BLaER1 (cell line): ENCODE measurements at regions not wholly inside any gene's neighbourhood (a gene's known extent, or its start where the extent isn't known, plus 50 kb on each side); places are given as distances from the start of the nearest gene placed in this dataset.
"Not testable (repeated sequence)": the region's sequence is repeated elsewhere in the genome, so short reads cannot be mapped to it uniquely, and the experiment has no call there.

Source experiments
- H3K27ac ChIP-seq: shearing (Covaris generic); formaldehyde crosslinking; 2 replicates; pipeline ENCODE4 v1.8.1; 2022
- H3K27me3 ChIP-seq: shearing (Covaris generic); formaldehyde crosslinking; 2 replicates; pipeline ENCODE4 v1.8.1; 2022
- H3K36me3 ChIP-seq: shearing (Covaris generic); formaldehyde crosslinking; 2 replicates; pipeline ENCODE4 v1.8.1; 2022
- H3K4me1 ChIP-seq: shearing (Covaris generic); formaldehyde crosslinking; 2 replicates; pipeline ENCODE4 v1.8.1; 2022
- H3K4me2 ChIP-seq: shearing (Covaris generic); formaldehyde crosslinking; 2 replicates; pipeline ENCODE4 v1.8.1; 2022
- H3K4me3 ChIP-seq: shearing (Covaris generic); formaldehyde crosslinking; 2 replicates; pipeline ENCODE4 v1.8.1; 2022
- H3K9ac ChIP-seq: shearing (Covaris generic); formaldehyde crosslinking; 2 replicates; pipeline ENCODE4 v1.8.1; 2022
- H3K9me3 ChIP-seq: shearing (Covaris generic); formaldehyde crosslinking; 2 replicates; pipeline ENCODE4 v1.8.1; 2022
- H4K20me1 ChIP-seq: shearing (Covaris generic); formaldehyde crosslinking; 2 replicates; pipeline ENCODE4 v1.8.1; 2022

DNA sequence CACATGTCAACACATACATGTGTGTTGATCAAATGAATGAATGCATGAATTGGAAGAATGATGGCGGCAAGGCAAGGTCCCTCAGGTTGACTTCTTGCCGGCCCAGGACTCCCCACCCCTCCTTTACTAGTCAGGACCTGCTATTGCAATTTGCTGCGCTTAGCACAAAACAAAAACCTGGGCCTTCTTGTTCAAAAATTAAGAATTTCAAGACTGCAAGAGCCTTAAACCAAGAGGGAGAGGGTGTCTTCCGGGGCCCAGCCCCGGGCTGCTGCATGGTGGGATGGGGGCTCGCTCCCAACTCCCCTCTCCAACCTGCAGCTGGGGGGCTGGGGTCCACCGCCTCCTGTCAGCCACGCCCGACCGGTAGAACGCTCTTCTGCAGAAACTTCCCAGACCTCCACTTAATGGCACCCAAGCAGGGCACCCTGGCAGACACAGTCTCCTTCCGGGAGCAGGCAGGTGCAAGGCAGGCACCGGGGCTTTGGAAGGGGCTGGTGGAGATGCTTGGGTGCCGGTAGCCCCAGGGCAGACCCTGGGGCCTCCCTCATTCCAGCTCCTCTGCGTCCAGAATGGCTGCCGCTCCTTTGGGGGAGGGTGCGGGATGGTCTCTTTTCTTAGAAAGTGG, 2896.5 kb downstream of the RPIA start:
- not testable (repeated sequence) for H3K4me3 ChIP-seq, H3K27ac ChIP-seq, H4K20me1 ChIP-seq, H3K36me3 ChIP-seq, H3K9ac ChIP-seq, H3K4me1 ChIP-seq, H3K4me2 ChIP-seq, H3K27me3 ChIP-seq
- peaks cover 18% of the 10 kb centered on the region for H3K9me3 ChIP-seq

DNA sequence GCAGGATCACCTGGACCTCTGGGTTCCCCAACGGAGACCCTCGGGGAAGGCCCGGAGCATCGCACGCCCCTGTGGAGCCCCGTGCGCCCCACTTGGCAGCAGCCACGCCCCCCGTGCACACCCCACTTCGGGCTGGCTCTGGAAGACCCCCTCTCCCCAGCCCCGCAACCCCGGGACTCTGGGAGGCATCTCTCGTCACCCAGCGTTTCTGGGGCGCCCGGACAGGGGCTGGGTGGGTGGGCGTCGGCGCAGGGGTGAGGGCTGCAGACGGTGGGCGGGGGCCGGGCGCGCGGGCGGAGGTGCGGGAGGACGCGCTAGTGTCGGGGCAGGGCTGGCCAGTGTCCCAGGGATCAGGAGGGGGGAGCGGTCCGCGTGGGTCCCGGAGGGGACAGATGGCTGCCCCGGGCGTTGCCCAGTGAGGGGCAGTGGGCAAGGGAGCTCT, 2897.3 kb downstream of the RPIA start:
- H3K9me3 ChIP-seq = peaks cover 18% of the 10 kb centered on the region
- H3K27me3 ChIP-seq, H3K36me3 ChIP-seq, H3K27ac ChIP-seq, H4K20me1 ChIP-seq, H3K4me2 ChIP-seq, H3K9ac ChIP-seq, H3K4me1 ChIP-seq, H3K4me3 ChIP-seq: not testable (repeated sequence)

DNA sequence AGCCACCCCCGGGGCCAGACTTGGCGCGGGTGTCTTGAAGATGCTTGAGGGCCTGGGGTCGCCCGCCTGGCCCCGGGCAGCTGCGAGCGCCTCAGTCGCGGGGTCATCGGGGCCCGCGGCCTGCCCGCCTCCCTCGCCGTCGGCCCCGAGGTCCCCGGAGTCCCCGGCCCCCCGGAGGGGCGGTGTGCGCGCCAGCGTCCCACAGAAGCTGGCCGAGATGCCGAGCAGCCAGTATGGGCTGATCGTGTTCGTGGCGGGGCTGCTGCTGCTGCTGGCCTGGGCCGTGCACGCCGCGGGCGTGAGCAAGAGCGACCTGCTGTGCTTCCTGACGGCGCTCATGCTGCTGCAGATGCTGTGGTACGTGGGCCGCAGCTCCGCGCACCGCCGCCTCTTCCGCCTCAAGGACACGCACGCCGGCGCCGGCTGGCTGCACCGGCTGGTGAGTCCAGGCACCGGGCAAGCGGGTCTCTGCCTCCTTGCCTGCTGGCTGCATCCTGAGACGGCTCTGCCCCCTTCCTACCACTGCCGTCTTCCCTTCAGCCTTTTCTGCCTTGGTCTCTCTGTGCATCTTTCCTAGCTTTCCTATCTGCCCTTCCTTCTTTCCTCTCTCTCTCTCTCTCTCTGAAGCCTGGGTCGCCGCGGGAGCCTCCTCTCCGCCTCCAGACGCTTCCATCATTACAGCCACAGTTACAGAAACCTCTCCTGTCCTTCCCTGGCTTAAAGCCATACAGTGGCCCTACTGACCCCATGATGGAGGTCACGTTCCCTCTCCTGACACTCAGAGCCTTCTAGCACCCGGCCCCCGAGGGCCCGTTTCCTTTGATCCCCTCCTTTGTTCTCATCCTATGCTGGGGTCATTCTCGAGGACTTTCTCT, 2898.2 kb downstream of the RPIA start:
- H3K9ac ChIP-seq, H3K4me3 ChIP-seq, H4K20me1 ChIP-seq, H3K4me2 ChIP-seq, H3K36me3 ChIP-seq, H3K4me1 ChIP-seq, H3K27me3 ChIP-seq, H3K27ac ChIP-seq: not testable (repeated sequence)
- peaks cover 18% of the 10 kb centered on the region for H3K9me3 ChIP-seq

DNA sequence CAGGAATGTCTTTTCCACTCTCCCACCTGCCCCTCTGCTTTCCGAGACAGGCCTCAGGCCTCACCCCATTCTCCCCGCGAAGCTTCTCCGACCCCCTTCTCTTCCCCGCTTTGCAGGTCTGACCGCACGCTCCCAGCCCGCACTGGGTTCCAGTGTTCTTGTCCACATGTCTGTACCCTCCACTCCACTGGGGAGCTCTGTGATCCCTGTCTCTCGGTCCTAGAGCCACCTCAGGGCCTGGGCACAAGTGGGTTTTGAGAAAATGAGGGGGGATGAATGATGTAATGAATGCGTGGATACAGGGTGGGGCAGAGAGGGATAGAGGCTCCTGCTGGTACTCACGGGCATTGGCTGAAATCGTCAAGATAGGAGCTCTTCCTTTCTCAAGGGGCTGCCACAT, 2898.9 kb downstream of the RPIA start:
- not testable (repeated sequence) for H3K36me3 ChIP-seq, H3K4me2 ChIP-seq, H4K20me1 ChIP-seq, H3K9ac ChIP-seq, H3K4me1 ChIP-seq, H3K4me3 ChIP-seq, H3K27me3 ChIP-seq, H3K27ac ChIP-seq
- H3K9me3 ChIP-seq = peaks cover 18% of the 10 kb centered on the region

DNA sequence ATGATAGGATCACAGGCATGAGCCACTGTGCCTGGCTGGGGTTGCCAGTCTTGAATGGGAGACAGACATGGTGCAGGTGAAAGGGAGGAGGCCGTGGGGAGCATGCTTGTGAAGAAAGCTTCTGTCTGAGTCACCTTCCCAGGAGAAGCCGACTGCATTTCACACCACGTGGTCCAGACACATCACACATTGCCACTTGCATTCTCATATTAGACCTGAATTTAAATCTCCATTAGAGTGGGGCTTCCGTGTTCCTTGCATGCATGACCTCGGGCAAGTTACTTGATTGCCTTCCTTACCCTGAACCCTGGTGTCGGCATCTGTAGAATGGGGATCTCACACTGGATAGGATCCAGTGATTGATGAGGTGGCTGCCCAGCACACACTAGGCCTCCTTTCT, 2899.6 kb downstream of the RPIA start:
- peaks cover 18% of the 10 kb centered on the region for H3K9me3 ChIP-seq
- H3K4me2 ChIP-seq, H3K27me3 ChIP-seq, H3K4me1 ChIP-seq, H3K36me3 ChIP-seq, H3K4me3 ChIP-seq, H3K9ac ChIP-seq, H3K27ac ChIP-seq, H4K20me1 ChIP-seq: not testable (repeated sequence)

DNA sequence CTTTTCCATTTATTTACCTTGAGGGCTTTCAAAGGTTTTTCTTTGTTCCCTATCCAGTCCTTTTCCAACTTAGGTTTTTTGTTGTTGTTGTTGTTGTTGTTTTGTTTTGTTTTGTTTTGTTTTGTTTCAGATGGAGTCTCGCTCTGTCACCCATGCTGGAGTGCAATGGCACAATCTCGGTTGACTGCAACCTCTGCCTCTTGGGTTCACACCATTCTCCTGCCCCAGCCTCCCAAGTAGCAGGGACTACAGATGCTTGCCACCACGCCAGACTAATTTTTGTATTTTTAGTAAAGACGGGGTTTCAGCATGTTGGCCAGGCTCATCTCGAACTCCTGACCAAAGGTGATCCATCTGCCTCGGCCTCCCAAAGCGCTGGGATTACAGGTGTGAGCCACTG, 2906.0 kb downstream of the RPIA start:
- not testable (repeated sequence) for H3K27ac ChIP-seq, H3K36me3 ChIP-seq, H3K4me3 ChIP-seq, H3K27me3 ChIP-seq, H3K4me1 ChIP-seq, H4K20me1 ChIP-seq, H3K9me3 ChIP-seq, H3K9ac ChIP-seq, H3K4me2 ChIP-seq

DNA sequence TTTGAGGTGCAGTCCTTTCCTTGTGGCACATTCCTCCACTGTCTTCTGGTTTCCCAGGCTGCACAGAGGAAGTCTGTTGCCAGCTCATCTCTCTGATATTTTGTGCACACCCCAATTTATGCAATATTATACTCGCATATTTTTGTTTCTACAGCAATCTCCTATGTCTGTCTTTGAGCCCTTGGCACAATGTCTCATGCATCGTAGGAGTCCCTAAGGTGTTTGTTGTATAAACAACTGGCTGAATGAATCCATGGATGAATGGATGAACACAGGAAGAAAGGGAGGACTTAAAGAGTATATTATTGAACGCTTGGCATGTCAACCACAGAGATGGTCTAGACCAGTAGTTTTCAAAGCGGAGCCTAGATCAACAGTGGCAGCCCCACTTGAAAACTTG, 2907.0 kb downstream of the RPIA start:
- not testable (repeated sequence) for H3K9ac ChIP-seq, H4K20me1 ChIP-seq, H3K36me3 ChIP-seq, H3K4me2 ChIP-seq, H3K4me1 ChIP-seq, H3K4me3 ChIP-seq, H3K27me3 ChIP-seq, H3K27ac ChIP-seq, H3K9me3 ChIP-seq

DNA sequence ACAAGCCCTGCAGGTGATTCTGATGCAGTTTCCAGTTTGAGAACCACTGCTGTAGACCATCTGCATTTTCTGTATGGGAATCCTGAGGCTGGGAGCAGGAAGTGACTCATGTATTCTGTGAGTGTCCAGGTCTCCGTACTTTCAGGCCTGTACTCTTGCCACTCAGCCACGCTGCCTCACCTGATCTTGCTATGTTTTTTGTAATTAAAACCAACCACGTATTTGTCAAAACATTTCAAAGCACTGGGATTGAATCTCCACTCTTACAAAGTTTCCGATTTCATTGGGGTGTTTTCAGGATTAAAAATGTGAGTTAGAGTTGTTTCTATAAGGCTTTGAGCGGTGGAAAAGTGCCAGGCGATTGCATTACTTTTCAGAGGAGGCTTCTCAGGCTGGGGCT, 2907.5 kb downstream of the RPIA start:
- H3K4me2 ChIP-seq, H3K27me3 ChIP-seq, H4K20me1 ChIP-seq, H3K27ac ChIP-seq, H3K9ac ChIP-seq, H3K9me3 ChIP-seq, H3K4me1 ChIP-seq, H3K4me3 ChIP-seq, H3K36me3 ChIP-seq: not testable (repeated sequence)

DNA sequence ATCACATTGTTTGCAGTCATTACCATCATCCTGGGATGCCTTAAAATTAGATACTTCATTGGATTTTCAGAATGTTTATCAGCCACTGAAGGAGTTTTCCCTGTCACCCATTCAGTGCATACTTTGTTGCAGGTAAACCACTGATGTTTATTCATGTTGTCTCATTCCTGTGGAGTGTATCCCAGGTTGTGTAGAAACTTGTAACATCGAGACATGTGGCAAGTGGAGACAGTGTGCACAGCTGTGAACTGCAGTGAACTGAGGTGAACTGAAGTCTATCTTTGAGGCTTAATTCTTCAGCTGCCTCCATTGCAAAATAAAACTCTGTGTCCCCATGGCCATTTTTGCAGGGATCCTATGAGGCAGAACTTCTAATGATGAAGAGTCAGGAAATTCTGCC, 2911.4 kb downstream of the RPIA start:
- H3K4me1 ChIP-seq, H3K27ac ChIP-seq, H3K9ac ChIP-seq, H3K9me3 ChIP-seq, H3K36me3 ChIP-seq, H3K4me3 ChIP-seq, H3K4me2 ChIP-seq, H3K27me3 ChIP-seq, H4K20me1 ChIP-seq: not testable (repeated sequence)

DNA sequence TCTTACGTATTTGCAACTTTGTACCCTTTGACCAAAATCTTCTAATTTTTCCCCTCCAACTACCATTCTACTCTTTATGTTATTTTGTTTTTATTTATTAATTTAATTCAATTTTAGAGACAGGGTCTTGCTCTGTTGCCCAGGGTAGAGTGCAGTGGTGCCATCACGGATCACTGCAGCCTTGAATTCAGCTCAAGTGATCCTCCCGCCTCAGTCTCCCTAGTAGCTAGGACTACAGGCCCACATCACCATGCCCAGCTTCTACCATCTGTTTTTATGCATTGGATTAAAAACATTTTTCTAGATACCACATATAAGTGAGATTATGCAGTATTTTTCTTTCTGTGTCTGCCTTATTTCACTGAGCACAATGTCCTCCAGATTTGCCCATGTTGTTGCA, 2912.5 kb downstream of the RPIA start:
- not testable (repeated sequence) for H3K9me3 ChIP-seq, H3K4me3 ChIP-seq, H3K36me3 ChIP-seq, H3K27me3 ChIP-seq, H4K20me1 ChIP-seq, H3K4me1 ChIP-seq, H3K27ac ChIP-seq, H3K4me2 ChIP-seq, H3K9ac ChIP-seq

DNA sequence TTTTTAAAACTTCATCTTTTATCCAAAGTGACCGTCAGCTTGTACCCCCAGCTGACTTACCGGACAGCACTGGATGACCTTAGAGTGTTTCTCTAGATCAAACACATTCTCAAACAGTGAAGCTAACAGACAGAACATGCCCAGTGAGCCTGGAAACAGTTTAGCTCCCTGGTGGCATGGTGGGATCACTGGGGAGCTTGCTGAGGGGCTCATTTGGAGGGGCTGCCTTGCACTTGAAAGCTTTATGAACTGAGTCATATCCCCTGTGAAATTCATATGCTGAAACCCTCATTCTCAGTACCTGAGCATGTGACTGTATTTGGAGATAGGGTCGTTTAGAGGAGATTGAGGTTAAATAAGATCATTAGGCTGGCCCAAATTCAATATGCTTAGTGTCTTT, 2913.2 kb downstream of the RPIA start:
- H3K9ac ChIP-seq, H3K9me3 ChIP-seq, H3K4me1 ChIP-seq, H3K27me3 ChIP-seq, H3K36me3 ChIP-seq, H3K4me2 ChIP-seq, H3K4me3 ChIP-seq, H4K20me1 ChIP-seq, H3K27ac ChIP-seq: not testable (repeated sequence)

DNA sequence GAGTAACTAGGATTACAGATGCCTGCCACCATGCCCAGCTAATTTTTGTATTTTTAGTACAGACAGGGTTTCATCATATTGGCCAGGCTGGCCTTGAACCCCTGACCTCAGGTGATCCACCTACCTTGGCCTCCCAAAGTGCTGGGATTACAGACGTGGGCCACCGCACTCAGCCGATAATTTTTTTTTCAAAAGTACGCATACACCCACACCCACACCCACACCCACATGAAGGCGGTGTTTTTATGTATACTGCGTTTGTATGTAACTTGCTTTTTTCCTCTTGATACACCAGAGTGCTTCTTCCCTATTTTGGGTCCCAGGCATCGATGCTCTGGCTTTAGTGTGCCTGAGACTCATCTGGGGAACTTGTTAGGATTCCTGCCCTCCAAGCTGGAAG, 2932.3 kb downstream of the RPIA start:
- H3K27me3 ChIP-seq, H3K4me1 ChIP-seq, H3K36me3 ChIP-seq, H3K9ac ChIP-seq, H3K9me3 ChIP-seq, H4K20me1 ChIP-seq, H3K27ac ChIP-seq, H3K4me3 ChIP-seq, H3K4me2 ChIP-seq: not testable (repeated sequence)

DNA sequence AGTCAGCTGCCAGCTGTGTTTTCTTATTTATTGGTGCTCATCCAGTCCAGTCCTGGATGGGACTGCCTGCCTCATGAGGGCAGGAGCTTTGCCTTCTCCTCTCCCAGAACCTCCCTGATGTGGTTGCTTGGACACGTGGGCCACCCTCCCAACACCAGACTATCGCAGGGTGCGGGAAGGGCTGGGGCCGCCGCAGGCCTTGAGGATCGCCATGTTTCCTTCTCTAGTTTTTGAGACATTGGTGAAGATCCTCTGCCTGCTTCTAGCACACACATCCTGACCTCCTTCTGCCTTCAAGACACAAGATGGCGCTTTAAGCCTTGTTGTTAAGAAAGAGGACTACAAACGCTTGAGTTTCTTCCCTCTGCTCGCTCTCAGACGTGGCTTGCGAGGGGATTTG, 2937.0 kb downstream of the RPIA start:
- H3K36me3 ChIP-seq, H4K20me1 ChIP-seq, H3K27ac ChIP-seq, H3K9ac ChIP-seq, H3K4me2 ChIP-seq, H3K27me3 ChIP-seq, H3K9me3 ChIP-seq, H3K4me1 ChIP-seq, H3K4me3 ChIP-seq: not testable (repeated sequence)

DNA sequence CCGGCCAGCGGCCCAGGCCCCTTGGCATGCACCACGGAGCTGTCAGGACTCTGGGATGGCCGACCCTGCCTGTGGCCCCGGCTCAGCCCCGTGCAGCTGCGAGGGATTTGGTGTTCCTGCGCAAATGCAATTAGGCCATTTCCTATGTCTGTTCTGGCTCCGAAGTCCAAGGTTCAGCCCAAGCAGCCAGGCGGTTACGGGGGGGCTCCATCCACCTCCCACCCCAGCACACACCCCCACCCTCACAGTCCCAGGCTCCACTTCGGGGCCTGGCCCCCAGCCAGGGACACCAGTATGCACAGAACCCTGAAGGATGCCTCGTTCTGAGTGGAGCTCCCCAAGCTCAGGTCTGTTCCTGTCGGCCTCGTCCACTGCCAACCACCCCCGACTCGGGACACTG, 2965.7 kb downstream of the RPIA start:
- not testable (repeated sequence) for H3K4me1 ChIP-seq, H4K20me1 ChIP-seq, H3K36me3 ChIP-seq, H3K27me3 ChIP-seq, H3K9ac ChIP-seq, H3K4me3 ChIP-seq, H3K27ac ChIP-seq, H3K4me2 ChIP-seq, H3K9me3 ChIP-seq

DNA sequence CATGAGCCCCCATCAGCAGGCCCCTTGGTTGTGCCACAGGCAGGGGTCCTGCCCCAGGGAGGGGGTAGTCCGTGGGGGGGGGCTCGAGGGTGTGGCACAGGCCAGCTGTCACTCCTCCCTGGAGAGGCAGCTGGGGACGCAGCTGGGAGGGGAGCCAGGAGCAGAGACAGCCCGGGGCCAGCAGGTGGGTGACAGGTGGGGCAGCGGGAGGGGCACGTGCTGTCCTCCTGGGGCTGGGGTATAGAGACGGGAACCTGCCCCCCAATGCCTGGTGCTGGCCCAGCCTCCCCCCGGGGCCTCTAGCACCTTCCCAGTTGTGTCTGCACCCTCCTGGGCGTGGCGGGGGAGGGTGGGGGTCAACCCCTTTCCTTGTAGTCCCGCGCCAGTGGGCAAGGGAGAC, 2966.9 kb downstream of the RPIA start:
- not testable (repeated sequence) for H3K9ac ChIP-seq, H4K20me1 ChIP-seq, H3K4me3 ChIP-seq, H3K27me3 ChIP-seq, H3K4me2 ChIP-seq, H3K27ac ChIP-seq, H3K9me3 ChIP-seq, H3K36me3 ChIP-seq, H3K4me1 ChIP-seq
